Activated CD8-positive, alpha-beta memory T cell treated with anti-CD3 and anti-CD28 coated beads, Interleukin-2, amount 50 U/mL, for 24 hours (primary cell): ENCODE measurements at regions not wholly inside any gene's neighbourhood (a gene's known extent, or its start where the extent isn't known, plus 50 kb on each side); places are given as distances from the start of the nearest gene placed in this dataset.
"Not testable (repeated sequence)": the region's sequence is repeated elsewhere in the genome, so short reads cannot be mapped to it uniquely, and the experiment has no call there.

Source experiments
- DNase-seq: peaks from one replicate; pipeline ENCODE4 v3.0.0-alpha.2; 2020; ENCODE audit errors: extremely low read depth

DNA sequence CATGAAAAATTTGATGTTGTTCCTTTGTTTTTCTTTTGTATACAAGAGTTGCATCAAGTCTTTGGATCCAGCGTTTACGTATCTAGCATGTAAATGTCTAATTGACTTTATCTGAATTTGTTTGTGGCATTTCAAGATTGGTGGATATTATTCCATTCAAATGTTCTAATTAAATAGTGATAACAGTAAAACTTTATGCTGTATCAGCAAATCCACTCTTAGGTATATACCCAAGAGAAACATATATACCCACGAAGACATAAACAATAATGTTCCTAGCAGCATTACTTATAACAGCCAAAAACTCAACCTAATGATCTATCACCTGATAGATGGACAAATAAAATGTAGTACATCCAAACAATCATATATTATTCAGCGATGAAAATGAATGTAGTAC, 579.4 kb upstream of the LRATD1 start:
- DNase-seq: no peak

DNA sequence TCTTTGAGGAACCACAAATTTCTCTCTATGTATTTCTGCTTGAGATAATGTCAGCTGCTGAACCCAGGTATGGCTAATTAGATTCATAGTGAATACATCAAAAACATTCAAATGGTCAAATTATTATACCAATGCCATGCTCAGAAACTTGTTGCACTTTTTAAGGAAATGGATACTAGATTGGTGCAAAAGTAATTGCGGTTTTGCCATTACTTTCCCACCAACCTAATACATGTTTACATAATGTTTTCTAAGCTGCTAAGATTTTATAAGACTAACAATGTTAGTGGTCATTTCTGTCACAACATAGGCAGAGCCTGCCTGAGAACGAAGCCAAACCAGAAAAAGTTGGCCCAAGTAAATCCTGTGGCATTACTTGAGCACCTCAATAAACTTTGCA, 568.2 kb upstream of the LRATD1 start:
- DNase-seq: no peak

DNA sequence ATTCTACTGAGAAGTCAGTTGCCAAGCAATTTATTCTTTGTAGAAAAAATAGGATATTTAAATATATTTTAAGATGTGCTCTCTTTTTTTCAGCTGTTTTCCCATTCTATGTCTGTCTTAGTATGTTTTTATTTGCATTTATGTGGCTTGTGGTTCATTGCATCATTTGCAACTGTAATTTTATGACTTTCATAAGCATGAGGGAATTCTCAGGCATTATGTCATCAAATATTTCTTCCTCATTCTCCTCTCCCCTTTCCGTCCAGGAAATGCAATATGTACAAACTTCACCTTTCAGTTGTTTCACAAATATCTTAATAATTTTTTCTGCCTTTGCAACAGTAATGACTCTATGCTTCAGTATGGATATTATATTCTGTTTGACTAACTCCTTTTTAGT, 560.2 kb upstream of the LRATD1 start:
- no peak for DNase-seq

DNA sequence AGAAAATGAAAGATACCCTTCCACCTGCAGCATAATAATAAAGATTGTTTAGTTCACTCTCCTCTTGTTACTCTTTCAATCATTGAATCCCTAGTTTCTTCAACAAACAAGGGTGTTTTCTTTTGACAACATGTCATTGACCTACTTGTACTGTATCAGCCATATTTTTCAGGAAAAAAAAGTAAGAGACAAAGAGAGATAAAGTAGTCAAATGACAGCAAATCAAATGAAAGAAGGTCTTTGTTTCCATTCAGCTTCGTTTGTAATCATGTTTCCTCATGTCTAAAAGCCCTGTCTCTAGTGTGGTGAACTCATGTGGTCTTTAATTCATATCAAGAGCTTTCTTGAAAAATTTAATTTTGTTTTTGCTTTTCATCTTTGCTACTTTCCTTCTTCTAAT, 557.8 kb upstream of the LRATD1 start:
- no peak for DNase-seq

DNA sequence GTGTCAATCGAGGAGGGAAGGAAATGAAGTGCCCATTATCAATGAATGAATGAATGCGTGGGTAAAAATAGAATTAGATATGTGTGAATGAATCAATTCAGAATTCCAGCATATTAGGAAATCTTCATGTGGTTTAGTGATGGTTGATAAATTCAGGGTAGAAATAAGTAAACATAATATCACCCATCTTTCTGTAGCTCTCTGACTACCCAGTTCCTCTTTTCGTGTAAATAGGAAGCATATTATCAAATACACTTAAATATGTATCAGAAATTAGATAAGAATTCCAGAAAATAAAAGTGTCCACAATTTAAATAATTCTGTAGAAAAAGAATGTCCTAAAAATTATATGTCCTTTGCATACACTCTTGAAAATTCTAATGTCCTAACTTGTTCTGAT, 552.9 kb upstream of the LRATD1 start:
- DNase-seq: no peak

DNA sequence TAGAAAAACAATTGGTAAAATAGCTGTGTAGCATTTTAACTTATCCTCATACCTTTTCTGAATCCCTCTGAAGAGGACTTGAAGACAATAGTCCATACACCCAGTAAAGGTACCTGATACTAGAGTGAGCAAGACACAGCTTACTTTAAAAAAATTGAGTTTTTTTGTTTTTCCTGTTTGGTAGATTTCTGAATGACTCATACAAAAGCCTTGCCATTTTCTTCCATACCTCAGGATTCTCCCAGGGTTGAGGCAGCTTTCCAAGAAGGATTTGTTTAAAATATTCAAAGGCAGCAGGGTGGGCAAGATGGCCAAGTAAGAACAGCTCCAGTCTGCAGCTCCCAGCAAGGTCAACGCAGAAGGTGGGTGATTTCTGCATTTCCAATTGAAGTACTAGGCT, 551.0 kb upstream of the LRATD1 start:
- no peak for DNase-seq

DNA sequence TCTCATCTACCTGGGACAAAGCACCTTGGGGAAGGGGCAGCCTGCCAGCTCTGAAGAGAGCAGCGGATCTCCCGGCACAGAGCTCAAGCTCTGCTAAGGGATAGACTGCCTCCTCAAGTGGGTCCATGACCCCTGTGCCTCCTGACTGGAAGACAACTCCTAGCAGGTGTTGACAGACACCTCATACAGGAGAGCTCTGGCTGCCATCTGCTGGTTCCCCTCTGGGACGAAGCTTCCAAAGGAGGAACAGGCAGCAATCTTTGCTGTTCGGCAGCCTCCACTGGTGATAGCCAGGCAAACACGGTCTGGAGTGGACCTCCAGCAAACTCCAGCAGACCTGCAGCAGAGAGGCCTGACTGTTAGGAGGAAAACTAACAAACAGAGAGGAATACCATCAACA, 549.9 kb upstream of the LRATD1 start:
- DNase-seq: no peak

DNA sequence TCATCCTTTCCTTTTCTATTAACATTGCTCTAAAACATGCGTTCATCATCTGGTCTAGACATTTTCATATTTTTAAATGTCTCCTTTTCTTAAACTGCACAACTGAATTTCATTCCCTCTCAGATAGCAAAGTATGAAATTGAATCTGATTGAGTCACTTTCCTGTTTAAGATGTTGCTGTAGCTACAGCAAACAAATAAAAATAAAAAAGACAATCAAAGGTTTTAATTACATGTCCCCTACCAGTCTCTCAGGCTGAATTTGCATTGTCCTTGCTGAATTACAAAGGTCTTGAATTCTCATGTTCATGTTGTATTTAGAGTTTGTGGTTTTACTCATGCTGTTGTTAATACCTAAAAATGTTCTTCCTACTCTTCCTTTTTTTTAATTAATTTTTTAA, 537.9 kb upstream of the LRATD1 start:
- no peak for DNase-seq

DNA sequence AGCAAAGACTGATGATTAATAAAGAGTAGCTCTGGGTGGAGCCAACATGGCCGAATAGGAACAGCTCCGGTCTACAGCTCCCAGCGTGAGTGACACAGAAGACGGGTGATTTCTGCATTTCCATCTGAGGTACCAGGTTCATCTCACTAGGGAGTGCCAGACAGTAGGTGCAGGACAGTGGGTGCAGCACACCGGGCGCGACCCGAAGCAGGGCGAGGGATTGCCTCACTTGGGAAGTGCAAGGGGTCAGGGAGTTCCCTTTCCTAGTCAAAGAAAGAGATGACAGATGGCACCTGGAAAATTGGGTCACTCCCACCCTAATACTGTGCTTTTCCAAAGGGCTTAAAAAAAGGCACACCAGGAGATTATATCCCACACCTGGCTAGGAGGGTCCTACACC, 533.4 kb upstream of the LRATD1 start:
- DNase-seq: not testable (repeated sequence)

DNA sequence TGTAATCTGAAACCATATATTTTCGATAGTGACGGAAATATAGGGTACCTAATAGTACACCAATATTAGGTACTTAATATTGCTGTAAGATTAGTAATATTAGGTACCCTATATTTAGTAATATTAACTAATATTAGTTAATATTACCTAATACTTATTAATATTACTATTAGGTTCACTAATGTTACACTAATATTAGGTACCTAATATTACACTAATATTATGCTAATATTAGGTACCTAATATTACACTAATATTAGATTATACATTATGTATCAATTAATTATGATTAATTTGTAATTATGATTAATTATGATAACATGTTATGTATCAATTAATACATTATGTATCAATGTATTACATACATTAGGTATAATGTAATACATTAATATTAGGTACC, 518.2 kb upstream of the LRATD1 start:
- DNase-seq: no peak

DNA sequence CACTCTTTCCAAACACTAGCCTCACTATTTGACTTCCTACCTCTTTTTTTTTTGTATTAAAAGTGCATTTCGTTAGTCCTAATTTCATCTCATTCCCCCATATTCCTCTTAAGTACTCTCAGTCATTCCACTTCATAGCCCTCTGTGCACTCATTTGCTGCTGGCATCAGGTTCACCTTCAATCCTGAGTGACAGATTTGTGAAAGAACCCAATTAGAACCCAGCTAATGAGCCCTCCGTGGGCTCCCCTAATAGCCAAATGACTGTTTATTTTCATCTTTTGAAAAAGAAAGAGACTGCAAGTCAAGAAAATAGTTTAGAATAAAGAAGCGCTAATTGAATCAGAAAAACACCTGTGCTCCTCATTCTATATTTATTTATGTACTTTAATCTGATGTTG, 512.1 kb upstream of the LRATD1 start:
- DNase-seq: no peak

DNA sequence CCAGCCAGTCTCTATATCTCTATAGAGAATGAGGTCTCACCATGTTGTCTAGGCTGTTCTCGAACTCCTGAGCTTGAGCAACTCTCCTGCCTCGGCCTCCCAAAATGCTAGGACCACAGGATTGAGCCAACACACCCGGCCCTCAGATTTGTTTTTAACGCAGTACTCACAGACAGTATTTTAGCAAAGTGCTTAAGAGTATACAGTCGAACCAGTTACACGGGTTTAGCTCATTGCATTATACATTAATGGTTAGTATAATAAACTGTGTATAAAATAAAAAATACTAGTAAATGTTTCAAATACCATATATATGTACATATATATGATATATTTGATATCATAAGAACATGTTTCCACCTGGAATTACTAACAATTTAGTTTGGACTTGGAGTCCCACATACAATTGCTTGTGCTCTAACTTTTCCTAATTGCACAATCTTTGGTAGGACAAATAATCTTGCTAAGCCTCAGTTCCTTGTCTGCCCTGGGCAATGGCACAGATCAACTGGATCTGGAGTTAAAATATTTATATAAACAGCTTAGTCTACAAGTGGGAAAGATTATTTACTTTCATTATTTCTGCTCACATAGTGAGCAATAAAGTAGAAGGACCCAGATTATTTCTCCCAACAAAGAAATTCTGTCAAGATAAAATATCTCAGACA, 508.9 kb upstream of the LRATD1 start:
- DNase-seq: no peak

DNA sequence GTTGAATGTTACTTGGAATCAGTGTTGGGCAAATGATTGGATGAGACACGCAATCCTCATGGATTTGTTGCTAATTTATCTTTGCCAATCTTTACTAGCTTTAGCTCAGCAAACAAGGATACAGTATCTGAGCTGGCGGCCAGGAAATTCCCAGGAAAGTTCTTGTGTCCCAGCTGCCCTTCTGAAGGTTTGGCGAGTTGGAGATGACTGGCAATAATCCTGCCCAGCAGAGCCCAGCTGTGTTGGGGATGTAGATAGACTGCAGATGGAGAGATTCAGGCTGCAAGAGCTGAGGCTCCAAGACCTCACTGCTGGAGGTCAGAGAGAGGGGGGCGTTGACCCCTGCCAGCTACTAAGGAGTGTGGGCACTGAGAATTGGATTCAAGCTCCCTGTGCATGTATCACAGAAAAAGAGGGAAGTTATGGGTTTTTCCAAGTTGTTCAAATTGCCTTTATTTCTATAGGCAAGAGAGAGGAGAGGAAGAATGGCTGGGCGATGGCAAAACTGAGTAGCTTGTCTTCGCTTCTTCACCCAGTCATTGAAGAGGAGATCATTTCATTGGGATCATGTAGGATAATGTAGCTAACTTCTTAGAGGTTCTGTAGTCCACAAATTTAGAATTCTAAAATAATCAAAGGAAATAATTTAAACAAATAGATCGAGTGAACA, 506.8 kb upstream of the LRATD1 start:
- no peak for DNase-seq

DNA sequence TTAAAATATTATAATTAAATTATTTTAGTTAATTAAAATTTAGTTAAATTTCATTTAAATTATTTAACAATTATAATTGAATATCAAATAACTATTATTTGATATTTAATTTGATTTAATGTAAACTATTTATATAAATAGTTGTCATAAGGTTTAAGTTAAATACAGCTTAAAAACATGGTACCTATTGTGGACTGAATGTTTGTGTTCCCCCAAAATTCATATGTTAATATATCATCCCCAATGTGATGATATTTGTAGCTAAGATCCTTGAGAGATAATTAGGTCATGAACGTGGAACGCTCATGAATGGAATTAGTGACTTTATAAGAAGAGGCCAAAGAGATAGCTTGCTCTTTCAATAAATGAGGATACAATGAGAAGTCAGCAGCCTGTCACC, 505.7 kb upstream of the LRATD1 start:
- DNase-seq: no peak

DNA sequence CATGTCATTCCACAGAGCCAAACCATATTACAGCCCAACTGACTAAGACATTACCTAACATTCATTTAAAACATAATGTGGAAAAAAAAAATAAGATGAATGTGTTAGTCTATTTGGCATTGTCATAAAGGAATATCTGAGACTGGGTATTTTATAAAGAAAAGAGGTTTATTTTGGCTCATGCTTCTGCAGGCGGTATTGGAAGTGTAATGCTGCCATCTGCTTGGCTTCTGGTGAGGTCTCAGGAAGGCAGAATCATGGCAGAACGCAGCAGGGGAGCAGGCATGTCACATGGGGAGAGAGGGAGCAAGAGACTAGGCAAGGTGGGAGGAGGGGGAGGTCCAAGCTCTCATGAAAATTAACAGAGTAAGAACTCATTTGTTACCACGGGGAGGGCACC, 504.8 kb upstream of the LRATD1 start:
- DNase-seq: no peak

DNA sequence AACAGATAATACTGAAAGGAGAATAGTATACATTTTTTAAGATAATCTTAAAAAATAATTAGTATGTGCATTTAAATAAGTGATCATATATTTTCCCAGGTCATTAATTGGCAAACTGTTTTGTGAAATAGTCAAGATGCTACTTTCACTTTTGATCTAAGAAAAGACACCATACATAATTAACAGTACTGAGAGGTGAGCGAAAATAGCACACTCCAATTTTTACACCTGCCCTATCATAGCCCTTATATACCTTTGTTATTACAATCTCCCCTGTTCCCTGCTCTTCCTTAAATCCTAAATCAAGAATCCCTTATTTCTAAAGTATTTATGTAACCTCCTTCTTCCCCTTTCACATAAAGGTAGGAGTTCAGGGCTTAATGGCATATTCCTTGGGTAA, 500.1 kb upstream of the LRATD1 start:
- DNase-seq: no peak

DNA sequence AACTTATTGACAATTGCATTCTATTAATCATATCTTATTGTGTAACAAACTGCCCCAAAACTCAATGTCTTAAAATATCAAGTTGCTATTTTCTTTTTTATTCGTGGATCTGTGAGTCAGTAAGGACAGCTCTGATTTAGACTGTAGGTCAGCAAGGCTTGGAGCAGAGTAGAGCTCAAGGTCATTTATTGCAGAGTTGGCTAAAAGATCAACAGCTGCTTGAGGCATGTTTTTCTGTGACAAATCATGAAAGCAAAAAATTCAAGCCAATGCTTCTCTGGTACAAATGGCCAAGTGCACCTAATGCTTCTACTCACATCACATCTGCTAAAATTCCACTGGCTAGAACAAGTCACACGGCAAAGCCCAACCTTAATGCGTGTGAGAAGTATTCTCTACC, 497.7 kb upstream of the LRATD1 start:
- no peak for DNase-seq

DNA sequence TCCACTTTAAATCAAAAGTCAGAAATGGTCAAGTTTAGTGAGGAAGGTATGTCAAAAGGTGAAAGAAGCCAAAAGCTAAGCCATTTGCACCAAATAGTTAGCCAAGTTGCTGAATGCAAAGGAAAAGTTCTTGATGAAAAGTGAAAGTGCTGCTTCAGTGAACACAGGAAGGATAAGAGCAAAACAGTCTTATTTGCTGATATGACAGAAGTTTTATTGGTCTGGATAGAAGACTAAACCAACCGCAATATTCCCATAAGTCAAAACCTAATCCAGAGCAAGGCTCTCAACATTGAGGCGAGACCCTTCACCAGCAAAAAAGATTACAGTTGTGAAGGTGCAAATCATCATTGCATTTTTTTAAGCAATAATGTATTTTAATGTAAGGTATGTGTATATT, 496.5 kb upstream of the LRATD1 start:
- DNase-seq: no peak

DNA sequence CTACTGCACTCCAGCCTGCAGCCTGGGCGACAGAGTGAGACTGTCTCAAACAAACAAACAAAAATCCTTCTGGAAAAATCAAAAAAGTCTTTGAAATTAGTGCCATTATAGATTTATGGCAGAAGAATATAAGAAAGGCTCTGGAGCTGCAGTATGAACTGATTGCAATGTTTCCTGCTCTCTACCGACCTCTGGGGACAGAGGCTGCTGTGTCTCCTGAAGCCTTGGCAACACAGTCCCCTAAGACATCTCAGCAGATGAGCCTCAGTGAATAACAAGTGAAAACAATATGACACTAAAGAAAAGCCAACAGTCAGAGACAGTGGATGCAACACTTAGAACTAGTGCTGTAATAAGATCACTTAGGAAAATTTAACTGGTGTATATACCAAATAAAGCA, 494.9 kb upstream of the LRATD1 start:
- no peak for DNase-seq

DNA sequence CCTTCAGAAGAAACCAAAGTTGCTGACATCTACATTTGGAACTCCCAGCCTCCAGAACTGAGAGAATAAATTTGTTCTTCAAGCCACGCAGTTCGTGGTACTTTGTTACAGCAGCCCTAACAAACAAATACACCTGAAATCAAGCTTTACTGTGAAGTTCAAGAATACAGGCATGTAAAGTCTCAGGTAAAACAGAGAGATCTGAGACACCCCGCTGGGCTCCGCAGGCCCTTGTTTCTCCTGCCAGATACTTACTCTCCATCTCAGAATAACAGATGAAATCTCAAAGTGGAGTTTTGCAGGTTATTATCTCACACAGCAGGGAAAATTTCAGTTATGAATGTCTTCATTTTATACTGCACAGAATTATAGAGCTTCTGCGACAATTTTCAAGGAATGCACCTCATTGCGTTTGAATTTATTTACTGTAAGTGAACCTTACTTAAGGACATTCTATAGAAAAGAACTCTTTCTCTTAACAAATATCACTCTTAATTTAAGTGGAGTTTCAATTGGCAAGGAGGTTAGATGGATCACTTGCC, 492.4 kb upstream of the LRATD1 start:
- DNase-seq: no peak

DNA sequence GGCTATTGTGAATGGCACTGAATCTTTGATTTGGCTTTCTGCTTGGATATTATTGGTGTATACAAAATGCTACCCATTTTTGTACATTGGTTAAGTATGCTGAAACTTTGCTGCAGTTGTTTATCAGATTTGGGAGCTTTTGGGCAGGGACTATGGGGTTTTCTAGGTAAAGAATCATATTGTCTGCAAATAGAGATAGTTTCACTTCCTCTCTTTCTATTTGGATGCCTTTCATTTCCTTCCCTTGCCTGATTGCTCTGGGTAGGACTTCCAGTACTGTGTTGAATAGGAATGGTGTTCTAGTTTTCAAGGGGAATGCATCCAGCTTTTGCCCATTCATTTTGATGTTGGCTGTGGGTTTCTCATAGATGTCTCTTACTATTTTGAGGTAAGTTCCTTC, 489.1 kb upstream of the LRATD1 start:
- no peak for DNase-seq

DNA sequence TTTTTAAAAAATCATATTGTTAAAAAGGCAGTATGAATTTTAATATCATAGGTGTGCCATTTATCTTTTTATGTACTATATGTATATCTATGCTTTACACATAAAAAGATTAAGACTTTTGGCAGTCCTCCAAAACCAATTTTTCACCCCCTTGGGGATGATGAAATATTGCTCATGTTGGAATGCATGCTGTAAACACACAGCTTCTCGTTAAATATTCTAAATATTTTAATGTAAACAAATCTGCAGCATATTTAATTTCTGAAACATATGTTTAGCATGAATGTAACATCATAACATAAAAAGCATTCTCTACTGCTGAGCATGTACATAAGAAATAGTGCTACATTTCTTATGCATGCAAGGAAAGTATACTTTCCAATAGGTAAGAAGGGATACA, 484.3 kb upstream of the LRATD1 start:
- no peak for DNase-seq

DNA sequence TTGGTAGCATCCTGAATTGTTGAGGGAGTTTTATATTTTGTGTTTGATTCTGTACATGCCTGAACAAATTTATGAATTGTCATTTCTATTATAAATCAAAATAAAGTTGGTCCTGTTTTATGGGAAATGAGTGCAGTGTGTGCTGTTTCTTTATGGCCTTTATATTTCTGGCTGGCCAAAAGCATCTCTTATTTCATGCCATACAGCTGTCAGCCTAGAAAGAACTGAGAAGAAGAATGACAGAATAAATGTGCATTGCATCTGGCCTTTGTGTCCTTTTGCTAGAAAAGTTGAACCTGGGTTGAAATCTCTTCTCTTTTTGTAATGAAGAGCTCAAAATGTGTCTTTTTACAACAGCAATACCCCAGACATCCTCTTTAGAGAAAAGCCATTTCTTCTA, 474.7 kb upstream of the LRATD1 start:
- no peak for DNase-seq

DNA sequence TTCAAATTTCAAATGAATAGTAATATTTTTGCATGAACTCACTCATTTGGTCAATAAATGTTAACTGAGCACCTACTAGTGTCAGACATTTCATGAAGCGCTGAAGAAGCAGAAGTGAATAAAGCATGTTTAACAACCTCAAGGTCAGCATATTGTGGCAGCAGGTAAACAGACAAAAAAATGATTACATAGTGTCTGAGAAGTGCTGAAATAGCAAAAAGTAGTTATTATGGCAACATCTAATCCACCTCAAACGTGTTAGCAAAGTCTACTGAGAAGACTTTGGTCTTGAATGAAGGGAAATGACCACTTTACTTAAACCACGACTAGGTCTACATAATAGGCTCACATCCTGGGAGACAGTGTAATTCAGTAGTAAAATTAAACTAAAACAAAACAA, 452.2 kb upstream of the LRATD1 start:
- DNase-seq: no peak
